H9 (cell line): ENCODE measurements at regions not wholly inside any gene's neighbourhood (a gene's known extent, or its start where the extent isn't known, plus 50 kb on each side); places are given as distances from the start of the nearest gene placed in this dataset.
A peak's percentile ranks its signal among the peaks of the same experiment; 100 is the strongest.

Experiments
- DNase-seq: peaks from one replicate; pipeline ENCODE4 v3.0.0-alpha.2; 2017
- H2AFZ ChIP-seq: one replicate; pipeline ENCODE4 v1.6.1; 2013; ENCODE audit warnings: mild to moderate bottlenecking, low read length, control low read depth, moderate library complexity
- H2AK5ac ChIP-seq: 2 replicates; pipeline ENCODE4 v1.6.1; 2013; ENCODE audit warnings: low read length, control low read depth, mixed read lengths; ENCODE audit not compliant: insufficient read length
- H2BK120ac ChIP-seq: one replicate; pipeline ENCODE4 v1.6.1; 2013; ENCODE audit warnings: low read depth, mild to moderate bottlenecking, low read length, control low read depth, inconsistent platforms; ENCODE audit not compliant: poor library complexity, severe bottlenecking
- H2BK12ac ChIP-seq: 2 replicates; pipeline ENCODE4 v1.6.1; 2013; ENCODE audit warnings: low read length, control low read depth, mixed read lengths, low read depth; ENCODE audit not compliant: insufficient read length
- H2BK15ac ChIP-seq: 2 replicates; pipeline ENCODE4 v1.6.1; 2013; ENCODE audit warnings: low read depth, low read length, control low read depth
- H2BK20ac ChIP-seq: one replicate; pipeline ENCODE4 v1.6.1; 2013; ENCODE audit warnings: low read depth, mild to moderate bottlenecking, low read length, control low read depth, inconsistent platforms; ENCODE audit not compliant: poor library complexity, severe bottlenecking
- H2BK5ac ChIP-seq: 2 replicates; pipeline ENCODE4 v1.6.1; 2013; ENCODE audit warnings: low read length, control low read depth, mixed read lengths; ENCODE audit not compliant: insufficient read length
- H3K14ac ChIP-seq: 2 replicates; pipeline ENCODE4 v1.6.1; 2013; ENCODE audit warnings: low read length, control low read depth; ENCODE audit not compliant: insufficient read depth
- H3K18ac ChIP-seq: 2 replicates; pipeline ENCODE4 v1.6.1; 2013; ENCODE audit warnings: low read depth, mild to moderate bottlenecking, mixed read lengths, low read length, control low read depth; ENCODE audit not compliant: insufficient read length
- H3K23ac ChIP-seq: 2 replicates; pipeline ENCODE4 v1.6.1; 2013; ENCODE audit warnings: low read length, control low read depth, mixed read lengths, low read depth; ENCODE audit not compliant: insufficient read length
- H3K23me2 ChIP-seq: 2 replicates; pipeline ENCODE4 v1.6.1; 2013; ENCODE audit warnings: low read depth, mild to moderate bottlenecking, mixed read lengths, low read length, control low read depth; ENCODE audit not compliant: insufficient read length, poor library complexity, severe bottlenecking
- H3K27ac ChIP-seq: 2 replicates; pipeline ENCODE4 v1.5.1; 2013; ENCODE audit warnings: low read length, control low read depth, mixed read lengths, low read depth; ENCODE audit not compliant: insufficient read length
- H3K27me3 ChIP-seq: 2 replicates; pipeline ENCODE4 v1.6.1; 2013; ENCODE audit warnings: low read length, control low read depth, inconsistent platforms; ENCODE audit not compliant: insufficient read depth
- H3K4ac ChIP-seq: 2 replicates; pipeline ENCODE4 v1.6.1; 2013; ENCODE audit warnings: low read depth, mild to moderate bottlenecking, control low read depth, inconsistent platforms, low read length, moderate library complexity
- H3K4me1 ChIP-seq: 2 replicates; pipeline ENCODE4 v1.6.1; 2013; ENCODE audit warnings: low read length, control low read depth, inconsistent platforms; ENCODE audit not compliant: insufficient read depth
- H3K4me2 ChIP-seq: 2 replicates; pipeline ENCODE4 v1.6.1; 2013; ENCODE audit warnings: low read length, control low read depth, mixed read lengths; ENCODE audit not compliant: insufficient read length, insufficient read depth
- H3K56ac ChIP-seq: 2 replicates; pipeline ENCODE4 v1.6.1; 2013; ENCODE audit warnings: low read depth, mild to moderate bottlenecking, mixed read lengths, low read length, control low read depth; ENCODE audit not compliant: insufficient read length
- H3K79me1 ChIP-seq: 2 replicates; pipeline ENCODE4 v1.6.1; 2013; ENCODE audit warnings: low read depth, mild to moderate bottlenecking, moderate library complexity, low read length, control low read depth, inconsistent platforms; ENCODE audit not compliant: insufficient read depth, poor library complexity, severe bottlenecking
- H3K79me2 ChIP-seq: 2 replicates; pipeline ENCODE4 v1.6.1; 2013; ENCODE audit warnings: low read length, control low read depth, inconsistent platforms; ENCODE audit not compliant: insufficient read depth
- H3K9ac ChIP-seq: 2 replicates; pipeline ENCODE4 v1.6.1; 2013; ENCODE audit warnings: low read length, control low read depth, mixed read lengths; ENCODE audit not compliant: insufficient read length; ENCODE audit errors: extremely low read depth
- H3K9me3 ChIP-seq: one replicate; pipeline ENCODE4 v1.6.1; 2013; ENCODE audit warnings: low read depth, low read length, inconsistent platforms; ENCODE audit not compliant: control insufficient read depth
- H3T11ph ChIP-seq: one replicate; pipeline ENCODE4 v1.6.1; 2013; ENCODE audit warnings: mild to moderate bottlenecking, low read length, control low read depth, inconsistent platforms
- H4K20me1 ChIP-seq: one replicate; pipeline ENCODE4 v1.6.1; 2013; ENCODE audit not compliant: control insufficient read depth, insufficient read length, insufficient read depth
- H4K5ac ChIP-seq: 2 replicates; pipeline ENCODE4 v1.6.1; 2013; ENCODE audit warnings: low read depth, mild to moderate bottlenecking, mixed read lengths, low read length, control low read depth; ENCODE audit not compliant: insufficient read length
- H4K8ac ChIP-seq: replicated peaks from 2 replicates; pipeline ENCODE4 v1.6.1; 2013; ENCODE audit warnings: low read length, control low read depth, mixed read lengths, low read depth; ENCODE audit not compliant: insufficient read length
- H4K91ac ChIP-seq: 2 replicates; pipeline ENCODE4 v1.6.1; 2013; ENCODE audit warnings: low read depth, mild to moderate bottlenecking, moderate library complexity, mixed read lengths, low read length, control low read depth; ENCODE audit not compliant: insufficient read length
- H3K27ac Mint-ChIP-seq, 3 experiments: 2 replicates in 2 of 3; 3 replicates in 1 of 3; pipeline ENCODE4 v1.8.0; 2020 to 2021; ENCODE audit warnings: mixed read lengths in 3 of 3, mild to moderate bottlenecking in 1 of 3, moderate library complexity in 1 of 3
- H3K27me3 Mint-ChIP-seq: 2 replicates; pipeline ENCODE4 v1.8.0; 2021; ENCODE audit warnings: low read depth, mild to moderate bottlenecking, moderate library complexity, mixed read lengths
- H3K36me3 Mint-ChIP-seq, 3 experiments: 2 replicates in 2 of 3; 3 replicates in 1 of 3; pipeline ENCODE4 v1.8.0; 2020 to 2021; ENCODE audit warnings: low read depth in 3 of 3, mixed read lengths in 3 of 3; ENCODE audit not compliant: insufficient read depth in 1 of 3
- H3K4me1 Mint-ChIP-seq, 2 experiments: 2 replicates each; pipeline ENCODE4 v1.8.0; 2020; ENCODE audit warnings: mixed read lengths in 2 of 2
- H3K4me3 Mint-ChIP-seq, 2 experiments: 2 replicates in 1 of 2; 3 replicates in 1 of 2; pipeline ENCODE4 v1.8.0; 2020 to 2021; ENCODE audit warnings: mild to moderate bottlenecking in 2 of 2, mixed read lengths in 2 of 2, moderate library complexity in 1 of 2
- H3K9me3 Mint-ChIP-seq, 2 experiments: 2 replicates in 1 of 2; 3 replicates in 1 of 2; pipeline ENCODE4 v1.8.0; 2020; ENCODE audit warnings: mild to moderate bottlenecking in 2 of 2, mixed read lengths in 2 of 2, moderate library complexity in 1 of 2
- CTCF ChIP-seq: fragments of 200-600 bp; sonication (generic); conservative IDR thresholded peaks from 3 replicates; pipeline ENCODE4 v1.8.0; 2021; ENCODE audit warnings: antibody characterized with exemption, mild to moderate bottlenecking
- WGBS: extraction: QIAGEN DNeasy Blood & Tissue Kit; methylation state at CpG from one replicate; pipeline ENCODE4 v1.1.7; 2013; ENCODE audit warnings: missing lambda C conversion rate, low lambda C conversion rate, mixed read lengths; ENCODE audit not compliant: insufficient read length; ENCODE audit errors: extremely low coverage; 5-methylcytosine and 5-hydroxymethylcytosine counted together

- Histone ChIP-seq H3K23ac (no peak overlapping the region), H2AK5ac (no peak overlapping the region), H2BK12ac (no peak overlapping the region), H3K79me2 (no peaks in the 10 kb centered on the region), H3T11ph (no peak overlapping the region), H3K14ac (no peak overlapping the region), H3K27ac (no peak overlapping the region), H2AFZ (no peak overlapping the region), H2BK120ac (no peak overlapping the region), H2BK5ac (no peak overlapping the region), H3K23me2 (no peaks in the 10 kb centered on the region), H3K56ac (no peak overlapping the region), H2BK15ac (no peak overlapping the region), H3K9ac (no peak overlapping the region), H4K20me1 (no peaks in the 10 kb centered on the region), H3K9me3 (no peaks in the 10 kb centered on the region), H3K79me1 (no peaks in the 10 kb centered on the region), H4K5ac (no peak overlapping the region), H3K4ac (no peak overlapping the region), H3K4me1 (no peaks in the 10 kb centered on the region; the same call in 1 of the 2 replicates), H2BK20ac (no peak overlapping the region), H3K4me2 (no peak overlapping the region), H3K27me3 (no peaks in the 10 kb centered on the region), H3K18ac (no peak overlapping the region), H4K91ac (no peak overlapping the region), H4K8ac (no peak overlapping the region)
- WGBS: no CpG with 5 or more reads among the region's 1 CpG
- peaks cover 14 to 20% of the 10 kb centered on the region in 2 experiments for H3K4me1 Mint-ChIP-seq
- H3K27me3 Mint-ChIP-seq: peaks cover 3% of the 10 kb centered on the region; the same call in 1 of the 2 replicates
- H3K9me3 Mint-ChIP-seq: no peaks in the 10 kb centered on the region
- H3K36me3 Mint-ChIP-seq: no peaks in the 10 kb centered on the region
- no peak for TF ChIP-seq CTCF
- peak overlapping the region in 1 of 3 experiments; percentile 17; a peak in 1 of 7 replicates for H3K27ac Mint-ChIP-seq
- H3K4me3 Mint-ChIP-seq: no peak overlapping the region
- no peak for DNase-seq
Measured at GRCh38 chr3:28840976-28841376, 439.9 kb upstream of the RBMS3 start.
